ENCODE measurements at regions not wholly inside any gene's neighbourhood (a gene's known extent, or its start where the extent isn't known, plus 50 kb on each side); places are given as distances from the start of the nearest gene placed in this dataset.

DNA sequence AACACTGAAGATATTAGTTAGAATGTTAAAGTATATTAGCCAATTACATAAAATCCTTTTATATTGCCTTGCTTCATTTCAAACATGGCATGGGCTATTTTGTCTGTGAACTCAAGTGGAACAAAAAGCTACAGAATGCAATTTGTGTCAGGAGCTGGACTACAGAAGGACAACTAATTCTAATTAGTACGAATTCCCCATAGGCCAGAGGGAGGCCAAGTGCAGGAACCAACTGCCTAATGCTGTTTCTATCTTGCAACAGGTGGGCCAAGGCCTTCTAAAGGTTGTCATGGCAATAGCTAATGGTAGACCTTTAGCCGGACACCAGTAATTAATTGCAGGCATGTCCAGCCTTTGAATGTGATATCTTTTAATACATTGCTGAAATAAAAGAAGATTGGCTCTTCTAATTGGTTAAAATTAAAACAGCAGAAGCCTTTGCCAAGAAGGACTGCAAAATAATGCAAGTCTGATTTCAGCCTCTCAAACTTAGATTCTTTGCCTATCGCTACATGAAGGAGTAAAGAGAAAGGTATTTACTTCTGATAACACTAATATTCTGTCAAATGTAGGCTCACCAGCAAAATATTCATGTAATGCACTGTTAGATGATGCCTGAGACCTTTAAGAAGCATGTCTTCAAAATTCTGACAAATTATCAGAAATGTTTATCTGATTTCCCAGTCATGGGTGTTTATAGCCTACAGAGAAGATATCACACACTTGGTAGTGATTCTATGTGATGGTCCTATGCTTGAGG lies 232.1 kb downstream of the LMO4 start:
- no peak overlapping the region for H3K9ac ChIP-seq (ENCODE audit: low read length in 3 of 3)
- H3K27me3 ChIP-seq (ENCODE audit: control insufficient read depth, insufficient read depth, low read length): no peaks in the 10 kb centered on the region
- FAIRE-seq (no peak), DNase-seq (peak in 1 of 5 donors; percentile 8)
- H3K9me3 ChIP-seq (ENCODE audit: control insufficient read depth in 2 of 3, insufficient read depth in 1 of 3, low read length in 3 of 3): no peaks in the 10 kb centered on the region
- no peaks in the 10 kb centered on the region for H3K36me3 ChIP-seq (ENCODE audit: control insufficient read depth in 2 of 3, insufficient read depth in 3 of 3, low read length in 3 of 3)
- intact Hi-C loops (cut with DNase I): no loop called here
- TF ChIP-seq, protein P1, sequence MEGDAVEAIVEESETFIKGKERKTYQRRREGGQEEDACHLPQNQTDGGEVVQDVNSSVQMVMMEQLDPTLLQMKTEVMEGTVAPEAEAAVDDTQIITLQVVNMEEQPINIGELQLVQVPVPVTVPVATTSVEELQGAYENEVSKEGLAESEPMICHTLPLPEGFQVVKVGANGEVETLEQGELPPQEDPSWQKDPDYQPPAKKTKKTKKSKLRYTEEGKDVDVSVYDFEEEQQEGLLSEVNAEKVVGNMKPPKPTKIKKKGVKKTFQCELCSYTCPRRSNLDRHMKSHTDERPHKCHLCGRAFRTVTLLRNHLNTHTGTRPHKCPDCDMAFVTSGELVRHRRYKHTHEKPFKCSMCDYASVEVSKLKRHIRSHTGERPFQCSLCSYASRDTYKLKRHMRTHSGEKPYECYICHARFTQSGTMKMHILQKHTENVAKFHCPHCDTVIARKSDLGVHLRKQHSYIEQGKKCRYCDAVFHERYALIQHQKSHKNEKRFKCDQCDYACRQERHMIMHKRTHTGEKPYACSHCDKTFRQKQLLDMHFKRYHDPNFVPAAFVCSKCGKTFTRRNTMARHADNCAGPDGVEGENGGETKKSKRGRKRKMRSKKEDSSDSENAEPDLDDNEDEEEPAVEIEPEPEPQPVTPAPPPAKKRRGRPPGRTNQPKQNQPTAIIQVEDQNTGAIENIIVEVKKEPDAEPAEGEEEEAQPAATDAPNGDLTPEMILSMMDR (IDR thresholded peaks at IDR 0.05; ENCODE audit: borderline replicate concordance, extremely low read depth, insufficient read depth): no peak
- no peak overlapping the region for H3K27ac ChIP-seq (ENCODE audit: low read depth in 2 of 2, low read length in 2 of 2)
- H3K4me1 ChIP-seq (ENCODE audit: control insufficient read depth in 2 of 3, insufficient read depth in 2 of 3, low read depth in 1 of 3, low read length in 3 of 3): no peaks in the 10 kb centered on the region
- no peak overlapping the region for H3K4me3 ChIP-seq (ENCODE audit: low read length in 3 of 3)

DNA sequence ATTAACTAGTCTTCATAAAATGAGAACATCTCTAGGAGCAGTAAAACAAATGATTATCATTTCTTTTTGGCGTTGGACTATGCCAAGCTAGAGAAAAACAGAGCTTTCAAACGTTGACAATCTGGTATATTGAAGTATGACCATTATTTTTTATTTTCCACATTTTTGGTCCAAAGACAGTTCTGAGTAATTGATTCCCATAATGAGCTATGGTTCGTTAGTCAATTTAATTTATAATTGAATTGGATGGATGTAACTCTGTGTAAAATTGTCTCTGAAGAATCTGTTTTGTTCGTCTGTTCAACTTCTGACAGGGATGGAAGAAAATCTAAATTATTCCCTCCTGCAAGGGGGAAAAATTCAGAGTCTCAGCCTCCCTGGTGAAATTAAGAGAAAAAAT lies 234.5 kb downstream of the LMO4 start:
- no peaks in the 10 kb centered on the region for H3K4me1 ChIP-seq (ENCODE audit: control insufficient read depth in 2 of 3, insufficient read depth in 2 of 3, low read depth in 1 of 3, low read length in 3 of 3)
- no peak overlapping the region for H3K9ac ChIP-seq (ENCODE audit: low read length in 3 of 3)
- intact Hi-C loops (cut with DNase I): no loop called here
- DNase-seq (no peak), FAIRE-seq (no peak)
- no peaks in the 10 kb centered on the region for H3K36me3 ChIP-seq (ENCODE audit: control insufficient read depth in 2 of 3, insufficient read depth in 3 of 3, low read length in 3 of 3)
- H3K27me3 ChIP-seq (ENCODE audit: control insufficient read depth, insufficient read depth, low read length): no peaks in the 10 kb centered on the region
- TF ChIP-seq, protein P1 (IDR thresholded peaks at IDR 0.05; ENCODE audit: borderline replicate concordance, extremely low read depth, insufficient read depth): no peak
- no peak overlapping the region for H3K4me3 ChIP-seq (ENCODE audit: low read length in 3 of 3)
- H3K27ac ChIP-seq (ENCODE audit: low read depth in 2 of 2, low read length in 2 of 2): no peak overlapping the region
- no peaks in the 10 kb centered on the region for H3K9me3 ChIP-seq (ENCODE audit: control insufficient read depth in 2 of 3, insufficient read depth in 1 of 3, low read length in 3 of 3)

DNA sequence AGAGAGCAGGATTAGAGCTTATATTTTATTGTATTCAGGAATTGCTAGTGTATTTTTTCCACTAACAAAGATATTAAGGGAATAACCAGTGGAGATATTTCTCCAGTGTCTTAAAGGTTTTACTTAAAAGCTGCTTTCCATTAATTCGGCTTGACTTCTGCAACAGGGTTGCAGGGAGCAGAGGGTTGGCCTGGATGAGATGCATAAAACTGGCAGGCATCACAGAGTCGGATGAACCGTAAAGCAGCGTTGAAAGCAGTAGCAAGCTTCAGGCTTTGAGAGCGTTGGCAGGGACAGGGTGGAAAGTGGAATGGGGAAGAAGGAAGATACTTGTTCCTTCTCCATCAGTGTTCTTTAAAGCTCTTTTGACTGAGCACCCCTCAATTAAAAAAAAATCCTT lies 237.2 kb downstream of the LMO4 start:
- TF ChIP-seq, protein P1 (IDR thresholded peaks at IDR 0.05; ENCODE audit: borderline replicate concordance, extremely low read depth, insufficient read depth): no peak
- no peak for FAIRE-seq
- intact Hi-C loops (cut with DNase I): no loop called here

More for the DNA sequence above, 237.2 kb downstream of the LMO4 start:
- H3K27ac ChIP-seq (ENCODE audit: low read depth in 2 of 2, low read length in 2 of 2): no peak overlapping the region
- no peaks in the 10 kb centered on the region for H3K36me3 ChIP-seq (ENCODE audit: control insufficient read depth in 2 of 3, insufficient read depth in 3 of 3, low read length in 3 of 3)
- H3K4me1 ChIP-seq (ENCODE audit: control insufficient read depth in 2 of 3, insufficient read depth in 2 of 3, low read depth in 1 of 3, low read length in 3 of 3): no peaks in the 10 kb centered on the region
- no peaks in the 10 kb centered on the region for H3K9me3 ChIP-seq (ENCODE audit: control insufficient read depth in 2 of 3, insufficient read depth in 1 of 3, low read length in 3 of 3)
- no peak overlapping the region for H3K4me3 ChIP-seq (ENCODE audit: low read length in 3 of 3)
- no peak overlapping the region for H3K9ac ChIP-seq (ENCODE audit: low read length in 3 of 3)
- peak in 1 of 5 donors; percentile 3 for DNase-seq
- H3K27me3 ChIP-seq (ENCODE audit: control insufficient read depth, insufficient read depth, low read length): no peaks in the 10 kb centered on the region
